ENCODE measurements at regions not wholly inside any gene's neighbourhood (a gene's known extent, or its start where the extent isn't known, plus 50 kb on each side); places are given as distances from the start of the nearest gene placed in this dataset.

- H3K9me3 ChIP-seq (ENCODE audit: control insufficient read depth, insufficient read depth, low read length), result peaks cover 19% of the 10 kb centered on the region
- H4K20me1 ChIP-seq (ENCODE audit: insufficient read depth, low read length), result no peaks in the 10 kb centered on the region
- no peak for ATAC-seq (ENCODE audit: low read depth)
- H3K9me1 ChIP-seq (ENCODE audit: insufficient read depth, low read length), result no peaks in the 10 kb centered on the region
- in situ Hi-C loops (cut with MboI; ENCODE audit: low sequenced_read_pairs), result no loop called here
- H3K4me3 ChIP-seq (ENCODE audit: insufficient read depth, low read depth, low read length), result no peak overlapping the region
- H4K5ac ChIP-seq (ENCODE audit: low read depth, low read length), result no peak overlapping the region
- H2AK9ac ChIP-seq (replicated peaks; ENCODE audit: low read depth, low read length, poor library complexity), result no peak overlapping the region
- H3K4ac ChIP-seq (ENCODE audit: low read depth, low read length), result no peak overlapping the region
- WGBS, 2 experiments (ENCODE audit: extremely low coverage in 2 of 2, insufficient read length in 1 of 2), result no CpG with 5 or more reads among the region's 2 CpGs
- H3K4me2 ChIP-seq (ENCODE audit: low read depth, low read length), result no peak overlapping the region
- H3K14ac ChIP-seq (replicated peaks; ENCODE audit: low read depth, low read length), result no peak overlapping the region
- no peak overlapping the region for H2AFZ ChIP-seq (replicated peaks; ENCODE audit: low read length, poor library complexity)
- intact Hi-C loops (cut with micrococcal nuclease), result no loop called here
- TF ChIP-seq USF2 (IDR thresholded peaks at IDR 0.05; ENCODE audit: low read depth, low read length), result no peak
- TF ChIP-seq MAZ (IDR thresholded peaks at IDR 0.05; ENCODE audit: borderline replicate concordance, low read depth, low read length), result no peak
- TF ChIP-seq RAD21 (IDR thresholded peaks at IDR 0.05; ENCODE audit: low read length), result no peak
- TF ChIP-seq MAFK (IDR thresholded peaks at IDR 0.05; ENCODE audit: low read depth, low read length), result no peak
- no peak for TF ChIP-seq POLR2A (IDR thresholded peaks at IDR 0.05; ENCODE audit: low read depth, low read length)
- no peak for TF ChIP-seq FOS (IDR thresholded peaks at IDR 0.05; ENCODE audit: low read depth, low read length)
- no peak for TF ChIP-seq CHD1 (IDR thresholded peaks at IDR 0.05; ENCODE audit: low read depth, low read length)
- TF ChIP-seq NFE2L2 (IDR thresholded peaks at IDR 0.05; ENCODE audit: low read depth, low read length), result no peak
- TF ChIP-seq RFX5 (IDR thresholded peaks at IDR 0.05; ENCODE audit: low read depth, low read length), result no peak
- TF ChIP-seq SMC3 (IDR thresholded peaks at IDR 0.05; ENCODE audit: low read depth, low read length), result no peak
- TF ChIP-seq ELK1 (IDR thresholded peaks at IDR 0.05; ENCODE audit: borderline replicate concordance, low read depth, low read length), result no peak
- TF ChIP-seq RCOR1 (IDR thresholded peaks at IDR 0.05; ENCODE audit: insufficient replicate concordance, low read length), result no peak
- TF ChIP-seq CTCF (conservative IDR thresholded peaks at IDR 0.05; ENCODE audit: low read depth, low read length), result no peak
- TF ChIP-seq CEBPB (IDR thresholded peaks at IDR 0.05; ENCODE audit: low read depth, low read length), result no peak
- TF ChIP-seq MXI1 (IDR thresholded peaks at IDR 0.05; ENCODE audit: borderline replicate concordance, low read depth, low read length), result no peak
- TF ChIP-seq BHLHE40 (IDR thresholded peaks at IDR 0.05; ENCODE audit: low read depth, low read length), result no peak
- no peak overlapping the region for H2BK120ac ChIP-seq (ENCODE audit: low read depth, low read length)
- H2AK5ac ChIP-seq (ENCODE audit: low read depth, low read length), result no peak overlapping the region
- DNase-seq, result no peak
- H3K27me3 ChIP-seq (ENCODE audit: control insufficient read depth, insufficient read depth, low read length), result no peaks in the 10 kb centered on the region
- no peak overlapping the region for H3K27ac ChIP-seq (ENCODE audit: insufficient read depth, low read length)
- H3K56ac ChIP-seq (ENCODE audit: extremely low read depth, insufficient read depth, low read length), result no peak overlapping the region
- H3K18ac ChIP-seq (ENCODE audit: low read depth, low read length), result no peak overlapping the region
- no peak overlapping the region for H4K91ac ChIP-seq (ENCODE audit: insufficient read depth, low read depth, low read length)
- H3K23ac ChIP-seq (ENCODE audit: low read depth, low read length), result no peak overlapping the region
- H3K36me3 ChIP-seq (ENCODE audit: control insufficient read depth, insufficient read depth, low read length), result no peaks in the 10 kb centered on the region
- H4K8ac ChIP-seq (ENCODE audit: low read depth in 2 of 2, low read length in 2 of 2), result no peak overlapping the region
- BruUV-seq (replicated peaks), result no TSS peak
- no peaks in the 10 kb centered on the region for H3K4me1 ChIP-seq (ENCODE audit: control insufficient read depth, insufficient read depth, low read length)
- ChIA-PET POLR2A (ENCODE audit: unreplicated experiment) (no interaction called here), CTCF (no interaction called here)
- no peak overlapping the region for H3K9ac ChIP-seq (ENCODE audit: low read depth, low read length)
- no peak overlapping the region for H2BK5ac ChIP-seq (ENCODE audit: low read depth, low read length, poor library complexity, severe bottlenecking)
- no peak overlapping the region for H2BK20ac ChIP-seq (ENCODE audit: low read depth, low read length)
- dilution Hi-C loops (cut with HindIII; ENCODE audit: low sequenced_read_pairs, unreplicated experiment), result no loop called here
- no peak overlapping the region for H2BK15ac ChIP-seq (ENCODE audit: low read depth, low read length)
- no peaks in the 10 kb centered on the region for H3K79me1 ChIP-seq (ENCODE audit: low read depth in 1 of 2, low read length in 2 of 2)
These were observed 159.4 kb downstream of the CRLF2 start for GRCh38 chrX:1053072-1053471.
